Esophagus muscularis mucosa (tissue), 3 donors: ENCODE measurements at regions not wholly inside any gene's neighbourhood (a gene's known extent, or its start where the extent isn't known, plus 50 kb on each side); places are given as distances from the start of the nearest gene placed in this dataset.

Source experiments
- CTCF ChIP-seq, 3 experiments: fragments of 200-600 bp in 2 of 3; fragments of 450-650 bp in 1 of 3; sonication (generic) in 2 of 3; IDR thresholded peaks; one replicate each; pipeline ENCODE4 v1.5.1; 2017 to 2019; ENCODE audit warnings: antibody characterized with exemption in 3 of 3, mild to moderate bottlenecking in 2 of 3, moderate library complexity in 1 of 3
- POLR2A ChIP-seq: fragments of 450-650 bp; IDR thresholded peaks from one replicate; pipeline ENCODE4 v1.6.1; 2017; ENCODE audit warnings: antibody characterized with exemption, moderate library complexity, mild to moderate bottlenecking, low read depth

- TF ChIP-seq CTCF (IDR thresholded peaks at IDR 0.05) (no peak), POLR2A (no peak)
These were observed 561.5 kb downstream of the BCOR start for GRCh38 chrX:39536211-39536610.
